Thyroid gland (tissue), 4 donors: ENCODE measurements at regions not wholly inside any gene's neighbourhood (a gene's known extent, or its start where the extent isn't known, plus 50 kb on each side); places are given as distances from the start of the nearest gene placed in this dataset.

Experiments used
- POLR2A ChIP-seq, 2 donors: fragments of 450-650 bp; IDR thresholded peaks; one replicate each; pipeline ENCODE4 v1.6.1; 2017; ENCODE audit warnings: antibody characterized with exemption in 2 of 2, mild to moderate bottlenecking in 2 of 2, moderate library complexity in 1 of 2
- TF ChIP-seq, protein P1 (sequence below), 6 experiments: fragments of 200-600 bp in 3 of 6; fragments of 450-650 bp in 3 of 6; sonication (generic) in 3 of 6; IDR thresholded peaks; one replicate each; pipeline ENCODE4 v1.5.1; 2016 to 2019; ENCODE audit warnings: antibody characterized with exemption in 6 of 6, mild to moderate bottlenecking in 2 of 6, inconsistent platforms in 1 of 6, moderate library complexity in 1 of 6

GRCh38 chr12:105840384-105840783 lies 298.4 kb downstream of the NUAK1 start:
- TF ChIP-seq, protein P1, sequence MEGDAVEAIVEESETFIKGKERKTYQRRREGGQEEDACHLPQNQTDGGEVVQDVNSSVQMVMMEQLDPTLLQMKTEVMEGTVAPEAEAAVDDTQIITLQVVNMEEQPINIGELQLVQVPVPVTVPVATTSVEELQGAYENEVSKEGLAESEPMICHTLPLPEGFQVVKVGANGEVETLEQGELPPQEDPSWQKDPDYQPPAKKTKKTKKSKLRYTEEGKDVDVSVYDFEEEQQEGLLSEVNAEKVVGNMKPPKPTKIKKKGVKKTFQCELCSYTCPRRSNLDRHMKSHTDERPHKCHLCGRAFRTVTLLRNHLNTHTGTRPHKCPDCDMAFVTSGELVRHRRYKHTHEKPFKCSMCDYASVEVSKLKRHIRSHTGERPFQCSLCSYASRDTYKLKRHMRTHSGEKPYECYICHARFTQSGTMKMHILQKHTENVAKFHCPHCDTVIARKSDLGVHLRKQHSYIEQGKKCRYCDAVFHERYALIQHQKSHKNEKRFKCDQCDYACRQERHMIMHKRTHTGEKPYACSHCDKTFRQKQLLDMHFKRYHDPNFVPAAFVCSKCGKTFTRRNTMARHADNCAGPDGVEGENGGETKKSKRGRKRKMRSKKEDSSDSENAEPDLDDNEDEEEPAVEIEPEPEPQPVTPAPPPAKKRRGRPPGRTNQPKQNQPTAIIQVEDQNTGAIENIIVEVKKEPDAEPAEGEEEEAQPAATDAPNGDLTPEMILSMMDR (IDR thresholded peaks at IDR 0.05): no peak
- no peak for TF ChIP-seq POLR2A (IDR thresholded peaks at IDR 0.05)
